CD4-positive, CD25-positive, alpha-beta regulatory T cell (primary cell): ENCODE measurements at regions not wholly inside any gene's neighbourhood (a gene's known extent, or its start where the extent isn't known, plus 50 kb on each side); places are given as distances from the start of the nearest gene placed in this dataset.

ENCODE experiments used
- ATAC-seq, 2 donors: fragments of 150-1000 bp; cut with Tn5 transposase; one replicate each; pipeline ENCODE4 v1.10.0; 2021; ENCODE audit warnings: low read depth in 2 of 2, moderate number of reproducible peaks in 2 of 2, moderate library complexity in 1 of 2
- DNase-seq, 3 donors: peaks; one replicate each; pipeline versions ENCODE4 v3.0.0 to v3.0.0-alpha.2; 2012 to 2022; ENCODE audit warnings: mixed read lengths in 1 of 3
- H3K27ac ChIP-seq: one replicate; pipeline ENCODE4 v1.7.0; 2013; ENCODE audit warnings: mild to moderate bottlenecking, low read length; ENCODE audit not compliant: insufficient read depth, poor library complexity, severe bottlenecking
- H3K27me3 ChIP-seq: one replicate; pipeline ENCODE4 v1.7.0; 2013; ENCODE audit warnings: low read length; ENCODE audit not compliant: control insufficient read depth, insufficient read depth
- H3K36me3 ChIP-seq: one replicate; pipeline ENCODE4 v1.7.0; 2013; ENCODE audit warnings: mild to moderate bottlenecking, low read length, moderate library complexity; ENCODE audit not compliant: control insufficient read depth, insufficient read depth
- H3K4me1 ChIP-seq: 2 replicates; pipeline ENCODE4 v1.7.0; 2013; ENCODE audit warnings: mild to moderate bottlenecking, low read length; ENCODE audit not compliant: insufficient read depth, control insufficient read depth, poor library complexity, severe bottlenecking
- H3K4me3 ChIP-seq: one replicate; pipeline ENCODE4 v1.7.0; 2013; ENCODE audit warnings: low read depth, mild to moderate bottlenecking, low read length, moderate library complexity
- H3K9me3 ChIP-seq, 2 experiments: 1 replicate in 1 of 2; 2 replicates in 1 of 2; pipeline ENCODE4 v1.7.0; 2013; ENCODE audit warnings: low read length in 2 of 2, mild to moderate bottlenecking in 1 of 2, moderate library complexity in 1 of 2; ENCODE audit not compliant: control insufficient read depth in 2 of 2
- H3K27ac Mint-ChIP-seq, 3 donors: one replicate each; pipeline ENCODE4 v1.8.0; 2020 to 2022; ENCODE audit warnings: mild to moderate bottlenecking in 3 of 3, mixed read lengths in 3 of 3, moderate library complexity in 2 of 3
- H3K27me3 Mint-ChIP-seq: one replicate; pipeline ENCODE4 v1.8.0; 2022; ENCODE audit warnings: mild to moderate bottlenecking, mixed read lengths
- H3K36me3 Mint-ChIP-seq: one replicate; pipeline ENCODE4 v1.8.0; 2020; ENCODE audit warnings: mixed read lengths
- H3K4me1 Mint-ChIP-seq, 4 donors: one replicate each; pipeline ENCODE4 v1.8.0; 2020 to 2022; ENCODE audit warnings: mixed read lengths in 4 of 4, mild to moderate bottlenecking in 1 of 4
- H3K4me3 Mint-ChIP-seq, 4 donors: one replicate each; pipeline ENCODE4 v1.8.0; 2020 to 2022; ENCODE audit warnings: mild to moderate bottlenecking in 4 of 4, mixed read lengths in 4 of 4, moderate library complexity in 3 of 4
- H3K9me3 Mint-ChIP-seq, 7 donors: one replicate each; pipeline ENCODE4 v1.8.0; 2020 to 2022; ENCODE audit warnings: mixed read lengths in 7 of 7, mild to moderate bottlenecking in 3 of 7, moderate library complexity in 2 of 7

DNA sequence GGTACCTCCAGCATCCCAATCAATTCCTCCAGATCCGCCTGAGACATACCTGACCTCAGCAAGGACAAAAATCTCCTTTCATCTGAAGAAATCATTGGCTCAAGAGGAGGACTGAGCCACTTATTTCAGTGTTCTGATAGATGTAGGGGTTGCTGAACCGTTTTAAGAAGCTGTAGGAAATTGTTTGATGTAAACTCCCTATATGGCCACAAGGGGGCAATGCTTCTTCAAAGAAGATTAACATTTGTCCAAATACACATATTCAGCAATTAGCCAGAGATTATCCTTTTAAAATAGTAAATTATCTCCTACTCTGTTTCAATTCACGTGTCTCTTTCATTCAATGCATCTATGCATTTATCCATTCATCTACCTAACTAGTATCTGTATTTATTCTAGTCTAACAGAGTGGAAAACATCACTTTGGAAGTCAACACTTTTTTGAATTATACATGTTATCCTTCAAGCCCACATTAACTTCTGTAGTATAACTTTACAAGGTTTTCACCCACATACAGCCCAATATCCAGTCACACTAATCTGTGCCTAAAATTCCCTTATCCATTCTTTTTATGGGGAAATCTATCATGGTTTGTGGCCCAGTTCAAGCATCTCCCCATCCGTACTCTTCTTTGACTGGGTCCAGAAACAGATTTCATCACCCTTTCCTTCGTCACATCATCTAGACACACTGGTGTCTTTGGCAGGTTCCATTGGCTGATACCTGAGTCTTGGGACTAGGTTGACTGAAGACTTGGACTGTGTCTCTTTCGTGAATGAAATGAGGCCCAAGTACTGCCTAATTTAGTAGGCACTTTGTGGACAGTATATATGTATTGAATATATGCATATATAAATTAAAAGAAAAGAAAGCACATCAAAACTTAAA lies 411.0 kb upstream of the OR4E1 start:
- Mint-ChIP-seq H3K4me1 (peaks cover 4 to 20% (median 11%) of the 10 kb centered on the region in 4 donors), H3K4me3 (peak overlapping the region; percentile 52 to 88 (median 68)), H3K27me3 (peaks cover 5% of the 10 kb centered on the region), H3K36me3 (no peaks in the 10 kb centered on the region), H3K9me3 (no peaks in the 10 kb centered on the region), H3K27ac (peak overlapping the region in 2 of 3 donors; percentile 47 to 57)
- Histone ChIP-seq H3K27me3 (no peaks in the 10 kb centered on the region), H3K4me1 (no peaks in the 10 kb centered on the region), H3K36me3 (no peaks in the 10 kb centered on the region), H3K9me3 (no peaks in the 10 kb centered on the region), H3K27ac (no peak overlapping the region), H3K4me3 (no peak overlapping the region)
- DNase-seq (peak in 2 of 3 donors; percentile 53 to 73), ATAC-seq (no peak)

GRCh38 chr14:22081337-22081736 lies 407.7 kb upstream of the OR4E1 start:
- Mint-ChIP-seq H3K9me3 (no peaks in the 10 kb centered on the region), H3K4me3 (peak overlapping the region in 3 of 4 donors; percentile 2 to 48 (median 27))

DNA sequence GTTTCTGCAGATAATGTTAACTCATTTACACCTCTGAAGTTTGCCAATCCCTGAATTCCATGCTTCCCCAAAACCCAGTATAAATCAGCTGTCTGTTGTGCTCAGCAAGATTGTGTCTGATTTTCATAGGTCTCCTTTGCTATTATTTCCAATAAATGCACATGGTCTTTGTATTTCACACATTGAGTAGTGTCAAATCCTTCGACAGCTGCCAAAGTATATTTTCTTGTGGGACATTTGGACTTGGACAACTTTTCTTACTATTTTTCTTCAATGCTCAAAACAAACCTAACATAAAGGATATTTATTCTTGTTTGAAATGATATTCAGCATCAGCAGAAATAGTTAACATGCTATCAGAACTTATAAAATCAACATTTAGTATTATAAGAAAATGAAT lies 406.1 kb upstream of the OR4E1 start:
- no peaks in the 10 kb centered on the region for H3K9me3 ChIP-seq
- H3K27me3 Mint-ChIP-seq, result peaks cover 5% of the 10 kb centered on the region
- no peaks in the 10 kb centered on the region for H3K27me3 ChIP-seq
- no peaks in the 10 kb centered on the region for H3K9me3 Mint-ChIP-seq
- no peaks in the 10 kb centered on the region for H3K36me3 Mint-ChIP-seq
- H3K4me3 Mint-ChIP-seq, result no peak overlapping the region
- no peak overlapping the region for H3K27ac Mint-ChIP-seq
- H3K4me3 ChIP-seq, result no peak overlapping the region
- DNase-seq, result no peak
- peaks cover 4 to 24% (median 6%) of the 10 kb centered on the region in 4 donors for H3K4me1 Mint-ChIP-seq
- H3K27ac ChIP-seq, result no peak overlapping the region
- H3K4me1 ChIP-seq, result no peaks in the 10 kb centered on the region
- no peak for ATAC-seq
- no peaks in the 10 kb centered on the region for H3K36me3 ChIP-seq

More at GRCh38 chr14:22081337-22081736, 407.7 kb upstream of the OR4E1 start:
- peaks cover 5% of the 10 kb centered on the region for H3K27me3 Mint-ChIP-seq
- Histone ChIP-seq H3K4me1 (no peaks in the 10 kb centered on the region), H3K27ac (no peak overlapping the region), H3K4me3 (no peak overlapping the region), H3K9me3 (no peaks in the 10 kb centered on the region), H3K36me3 (no peaks in the 10 kb centered on the region), H3K27me3 (no peaks in the 10 kb centered on the region)
- ATAC-seq, result no peak
- H3K36me3 Mint-ChIP-seq, result no peaks in the 10 kb centered on the region
- H3K4me1 Mint-ChIP-seq, result peaks cover 4 to 23% (median 10%) of the 10 kb centered on the region in 4 donors
- DNase-seq, result no peak
- peak overlapping the region in 1 of 3 donors; percentile 64 for H3K27ac Mint-ChIP-seq

DNA sequence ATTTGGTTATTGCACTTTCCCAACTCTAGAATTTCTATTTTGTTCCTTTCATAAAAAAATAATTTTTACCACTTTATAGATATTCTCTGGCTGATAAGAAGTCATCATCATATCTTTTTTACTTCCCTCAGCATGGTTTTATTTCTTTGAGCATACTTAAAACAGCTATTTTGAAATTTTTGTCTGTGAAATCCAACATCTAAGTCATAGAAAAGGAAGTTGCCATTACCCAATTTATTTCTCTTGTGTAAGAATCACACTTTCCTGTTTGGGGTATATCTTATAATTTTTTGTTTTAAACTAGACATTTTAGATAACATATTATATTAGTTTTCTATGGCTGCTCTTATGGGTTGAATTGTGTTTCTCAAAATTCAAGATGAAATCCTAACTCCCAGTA lies 400.2 kb upstream of the OR4E1 start:
- DNase-seq (no peak), ATAC-seq (no peak)
- Histone ChIP-seq H3K36me3 (no peaks in the 10 kb centered on the region), H3K27me3 (no peaks in the 10 kb centered on the region), H3K4me1 (peaks cover 6% of the 10 kb centered on the region), H3K27ac (peak overlapping the region; percentile 14), H3K9me3 (no peaks in the 10 kb centered on the region), H3K4me3 (peak overlapping the region; percentile 31)
- peaks cover 0 to 43% (median 15%) of the 10 kb centered on the region in 4 donors for H3K4me1 Mint-ChIP-seq
- H3K36me3 Mint-ChIP-seq, result no peaks in the 10 kb centered on the region
- no peaks in the 10 kb centered on the region for H3K27me3 Mint-ChIP-seq
- peak overlapping the region in 1 of 4 donors; percentile 64 for H3K4me3 Mint-ChIP-seq
- no peaks in the 10 kb centered on the region for H3K9me3 Mint-ChIP-seq
- peak overlapping the region in 2 of 3 donors; percentile 55 to 56 for H3K27ac Mint-ChIP-seq

DNA sequence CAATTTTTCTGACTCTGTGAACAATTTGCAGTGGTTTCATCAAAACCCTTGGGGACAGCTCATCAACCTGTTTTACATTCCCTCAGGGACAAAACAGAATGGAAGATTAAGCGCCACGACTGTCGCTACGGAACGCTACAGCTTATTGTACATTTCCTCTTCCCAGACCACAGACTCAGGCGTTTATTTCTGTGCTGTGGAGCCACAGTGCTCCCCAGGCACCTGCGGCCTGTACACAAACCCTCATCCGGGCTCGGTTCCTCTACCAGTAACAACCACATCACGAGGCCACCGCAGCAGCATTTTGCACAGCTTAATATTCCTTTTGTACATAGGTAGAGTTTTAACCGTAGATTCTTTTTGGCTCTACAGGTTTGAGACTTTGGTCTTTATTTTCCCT lies 397.4 kb upstream of the OR4E1 start:
- Histone ChIP-seq H3K27me3 (no peaks in the 10 kb centered on the region), H3K27ac (peak overlapping the region; percentile 51), H3K9me3 (no peaks in the 10 kb centered on the region), H3K4me1 (peaks cover 6% of the 10 kb centered on the region), H3K36me3 (no peaks in the 10 kb centered on the region), H3K4me3 (peak overlapping the region; percentile 84)
- Mint-ChIP-seq H3K4me3 (peak overlapping the region; percentile 86 to 96 (median 94)), H3K27me3 (peaks cover 6% of the 10 kb centered on the region), H3K9me3 (no peaks in the 10 kb centered on the region), H3K27ac (peak overlapping the region; percentile 90 to 92 (median 91)), H3K4me1 (peaks cover 0 to 42% (median 17%) of the 10 kb centered on the region in 4 donors), H3K36me3 (no peaks in the 10 kb centered on the region)
- ATAC-seq (peak; percentile 73 to 75), DNase-seq (peak; percentile 18 to 75 (median 63))

DNA sequence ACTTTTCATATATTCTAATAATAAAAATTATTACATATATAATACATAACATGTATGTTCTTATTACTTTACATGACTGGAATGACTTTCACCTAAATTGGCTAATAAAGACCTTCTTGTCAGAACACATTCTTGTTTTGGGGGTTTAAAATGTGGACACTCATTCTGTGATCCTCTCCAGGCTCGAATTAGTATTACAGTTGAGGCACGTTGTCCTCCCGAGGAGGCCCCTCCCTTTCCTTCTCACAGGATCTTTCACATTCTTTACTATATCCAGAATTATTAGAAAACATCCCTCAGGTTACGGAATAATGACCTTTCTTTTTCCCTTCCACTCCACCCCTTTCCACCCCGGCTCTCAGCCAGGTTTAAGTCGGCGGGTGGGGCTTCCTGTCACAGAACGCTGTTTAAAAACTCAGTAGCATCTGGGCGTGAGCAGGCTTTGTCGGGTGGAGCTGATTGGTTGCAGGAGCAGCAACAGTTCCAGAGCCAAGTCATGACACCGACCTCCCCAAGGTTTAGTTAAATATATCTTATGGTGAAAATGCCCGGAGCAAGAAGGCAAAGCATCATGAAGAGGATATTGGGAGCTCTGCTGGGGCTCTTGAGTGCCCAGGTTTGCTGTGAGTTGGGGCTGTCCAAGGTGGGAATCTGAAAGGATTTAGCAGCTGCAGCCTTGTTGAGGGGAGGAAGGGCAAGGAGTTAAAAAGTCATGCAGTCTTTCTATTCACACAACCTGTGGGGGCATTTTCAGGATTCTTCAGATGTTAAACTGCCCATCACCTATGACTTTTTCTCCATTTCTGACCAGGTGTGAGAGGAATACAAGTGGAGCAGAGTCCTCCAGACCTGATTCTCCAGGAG lies 396.7 kb upstream of the OR4E1 start:
- peaks cover 3 to 45% (median 19%) of the 10 kb centered on the region in 4 donors for H3K4me1 Mint-ChIP-seq
- peaks cover 6% of the 10 kb centered on the region for H3K27me3 Mint-ChIP-seq
- DNase-seq (peak; percentile 29 to 80 (median 57)), ATAC-seq (peak; percentile 83 to 84)
- H3K36me3 ChIP-seq, result no peaks in the 10 kb centered on the region
- H3K36me3 Mint-ChIP-seq, result no peaks in the 10 kb centered on the region
- peak overlapping the region; percentile 51 for H3K27ac ChIP-seq
- H3K4me3 Mint-ChIP-seq, result peak overlapping the region; percentile 86 to 96 (median 94)
- no peaks in the 10 kb centered on the region for H3K9me3 ChIP-seq
- no peaks in the 10 kb centered on the region for H3K9me3 Mint-ChIP-seq
- H3K27me3 ChIP-seq, result no peaks in the 10 kb centered on the region
- peaks cover 6% of the 10 kb centered on the region for H3K4me1 ChIP-seq
- peak overlapping the region; percentile 84 for H3K4me3 ChIP-seq
- H3K27ac Mint-ChIP-seq, result peak overlapping the region; percentile 90 to 92 (median 91)

DNA sequence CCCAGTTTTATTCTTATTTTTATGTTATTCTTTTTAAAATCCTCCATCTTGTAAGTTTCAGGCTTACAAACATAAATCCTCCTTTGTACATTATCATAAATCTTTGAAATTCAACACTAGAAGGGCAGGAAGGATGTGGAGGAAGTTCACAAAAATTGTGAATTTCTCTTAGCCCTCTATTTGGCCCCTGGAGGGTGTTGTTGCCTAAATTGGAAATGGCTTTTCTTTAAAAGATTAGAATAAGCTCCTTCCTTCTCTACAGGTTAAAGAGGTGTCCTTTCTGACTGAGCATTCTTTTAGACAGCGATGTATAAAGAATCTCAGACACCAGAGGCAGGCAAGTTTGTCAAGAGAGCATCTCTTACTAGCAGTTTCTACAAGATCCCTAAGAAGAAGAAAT lies 391.7 kb upstream of the OR4E1 start:
- no peaks in the 10 kb centered on the region for H3K36me3 ChIP-seq
- ATAC-seq (no peak), DNase-seq (no peak)
- no peak overlapping the region for H3K27ac Mint-ChIP-seq
- no peak overlapping the region for H3K4me3 Mint-ChIP-seq
- H3K4me1 Mint-ChIP-seq, result peaks cover 3 to 21% (median 6%) of the 10 kb centered on the region in 4 donors
- H3K9me3 Mint-ChIP-seq, result no peaks in the 10 kb centered on the region
- H3K27me3 ChIP-seq, result no peaks in the 10 kb centered on the region
- no peaks in the 10 kb centered on the region for H3K9me3 ChIP-seq
- peaks cover 10% of the 10 kb centered on the region for H3K27me3 Mint-ChIP-seq
- no peak overlapping the region for H3K4me3 ChIP-seq
- no peaks in the 10 kb centered on the region for H3K36me3 Mint-ChIP-seq
- H3K27ac ChIP-seq, result no peak overlapping the region
- peaks cover 3% of the 10 kb centered on the region for H3K4me1 ChIP-seq
